ENCODE measurements at regions not wholly inside any gene's neighbourhood (a gene's known extent, or its start where the extent isn't known, plus 50 kb on each side); places are given as distances from the start of the nearest gene placed in this dataset.

GRCh38 chr18:8458546-8459215, 150.6 kb upstream of the RAB12 start:
- DNase-seq = no peak

- DNase-seq = no peak
These were observed 148.5 kb upstream of the RAB12 start for GRCh38 chr18:8460748-8461147.

GRCh38 chr18:8461544-8461943, 147.7 kb upstream of the RAB12 start:
- no peak for DNase-seq

- DNase-seq = no peak
These were observed 146.5 kb upstream of the RAB12 start for GRCh38 chr18:8462651-8463185.

- no peak for DNase-seq
These were observed 145.4 kb upstream of the RAB12 start for GRCh38 chr18:8463791-8464190.

- no peak for DNase-seq
These were observed 141.0 kb upstream of the RAB12 start for GRCh38 chr18:8468191-8468590.

GRCh38 chr18:8468921-8469335, 140.3 kb upstream of the RAB12 start:
- DNase-seq = no peak

GRCh38 chr18:8469544-8470130, 139.6 kb upstream of the RAB12 start:
- DNase-seq = no peak

GRCh38 chr18:8471372-8471771, 137.9 kb upstream of the RAB12 start:
- DNase-seq = no peak

- no peak for DNase-seq
These were observed 134.6 kb upstream of the RAB12 start for GRCh38 chr18:8474661-8475060.

GRCh38 chr18:8477615-8478014, 131.6 kb upstream of the RAB12 start:
- no peak for DNase-seq

- DNase-seq = no peak
These were observed 130.9 kb upstream of the RAB12 start for GRCh38 chr18:8478166-8478967.

GRCh38 chr18:8478968-8479370, 130.3 kb upstream of the RAB12 start:
- DNase-seq = no peak

GRCh38 chr18:8479789-8480188, 129.4 kb upstream of the RAB12 start:
- DNase-seq = no peak

- no peak for DNase-seq
These were observed 128.5 kb upstream of the RAB12 start for GRCh38 chr18:8480506-8481328.

GRCh38 chr18:8484951-8485350, 124.3 kb upstream of the RAB12 start:
- no peak for DNase-seq

GRCh38 chr18:8489761-8490160, 119.5 kb upstream of the RAB12 start:
- no peak for DNase-seq

- no peak for DNase-seq
These were observed 117.7 kb upstream of the RAB12 start for GRCh38 chr18:8491516-8491915.

- no peak for DNase-seq
These were observed 116.1 kb upstream of the RAB12 start for GRCh38 chr18:8493141-8493540.

- DNase-seq = no peak
These were observed 113.1 kb upstream of the RAB12 start for GRCh38 chr18:8496186-8496585.

- no peak for DNase-seq
These were observed 110.3 kb upstream of the RAB12 start for GRCh38 chr18:8498905-8499304.

GRCh38 chr18:8499810-8500675, 109.2 kb upstream of the RAB12 start:
- no peak for DNase-seq

Data from DMS79 treated with DMSO at 0.1 percent for 48 hours (cell line).